ENCODE measurements at regions not wholly inside any gene's neighbourhood (a gene's known extent, or its start where the extent isn't known, plus 50 kb on each side); places are given as distances from the start of the nearest gene placed in this dataset.

DNA sequence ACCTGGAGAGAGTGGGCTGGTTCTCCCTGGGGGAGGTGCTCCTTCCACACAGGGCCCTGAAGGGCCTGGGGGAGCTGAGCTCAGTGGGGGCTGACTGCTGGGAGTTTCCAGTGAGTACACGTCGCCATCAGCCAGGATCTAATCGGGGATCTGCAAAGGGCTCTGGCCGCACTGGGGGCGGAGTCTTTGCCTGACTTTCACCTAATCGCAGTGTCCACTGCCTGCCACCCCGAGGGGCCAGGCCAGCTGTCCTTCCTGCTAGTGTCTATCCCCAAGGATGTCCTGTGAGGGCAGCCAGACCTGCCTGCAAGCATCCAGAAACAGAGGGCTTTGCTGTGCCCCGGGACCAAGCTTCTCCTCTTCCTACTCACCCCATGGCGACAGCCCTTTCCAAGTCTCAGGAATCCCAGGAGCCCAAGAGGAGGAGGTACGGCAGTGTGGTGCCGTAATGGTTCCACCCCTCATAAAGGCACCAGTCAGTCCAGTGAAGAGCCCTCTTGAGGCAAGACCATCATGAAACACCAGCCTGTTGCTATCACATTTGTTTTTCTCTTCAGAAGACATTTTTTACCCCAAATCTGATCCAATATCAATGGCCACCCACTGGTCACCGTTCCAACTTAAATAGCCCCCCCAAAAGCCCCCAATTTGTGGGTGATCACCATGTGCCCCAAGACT lies 243.1 kb upstream of the ECI2 start:
- 70 to 91% methylated on average over 7 to 12 of the region's 12 CpGs for WGBS, 2 donors
- intact Hi-C loops (cut with DNase I; ENCODE audit: low total_unique reads) = no loop called here
- H3K4me3 ChIP-seq (ENCODE audit: low read depth, poor library complexity, severe bottlenecking) = no peak overlapping the region
- no peak for DNase-seq (ENCODE audit: low spot score in 2 of 2)
- TF ChIP-seq, protein P1, sequence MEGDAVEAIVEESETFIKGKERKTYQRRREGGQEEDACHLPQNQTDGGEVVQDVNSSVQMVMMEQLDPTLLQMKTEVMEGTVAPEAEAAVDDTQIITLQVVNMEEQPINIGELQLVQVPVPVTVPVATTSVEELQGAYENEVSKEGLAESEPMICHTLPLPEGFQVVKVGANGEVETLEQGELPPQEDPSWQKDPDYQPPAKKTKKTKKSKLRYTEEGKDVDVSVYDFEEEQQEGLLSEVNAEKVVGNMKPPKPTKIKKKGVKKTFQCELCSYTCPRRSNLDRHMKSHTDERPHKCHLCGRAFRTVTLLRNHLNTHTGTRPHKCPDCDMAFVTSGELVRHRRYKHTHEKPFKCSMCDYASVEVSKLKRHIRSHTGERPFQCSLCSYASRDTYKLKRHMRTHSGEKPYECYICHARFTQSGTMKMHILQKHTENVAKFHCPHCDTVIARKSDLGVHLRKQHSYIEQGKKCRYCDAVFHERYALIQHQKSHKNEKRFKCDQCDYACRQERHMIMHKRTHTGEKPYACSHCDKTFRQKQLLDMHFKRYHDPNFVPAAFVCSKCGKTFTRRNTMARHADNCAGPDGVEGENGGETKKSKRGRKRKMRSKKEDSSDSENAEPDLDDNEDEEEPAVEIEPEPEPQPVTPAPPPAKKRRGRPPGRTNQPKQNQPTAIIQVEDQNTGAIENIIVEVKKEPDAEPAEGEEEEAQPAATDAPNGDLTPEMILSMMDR (IDR thresholded peaks at IDR 0.05) = no peak
- TF ChIP-seq POLR2A (IDR thresholded peaks at IDR 0.05) = no peak

DNA sequence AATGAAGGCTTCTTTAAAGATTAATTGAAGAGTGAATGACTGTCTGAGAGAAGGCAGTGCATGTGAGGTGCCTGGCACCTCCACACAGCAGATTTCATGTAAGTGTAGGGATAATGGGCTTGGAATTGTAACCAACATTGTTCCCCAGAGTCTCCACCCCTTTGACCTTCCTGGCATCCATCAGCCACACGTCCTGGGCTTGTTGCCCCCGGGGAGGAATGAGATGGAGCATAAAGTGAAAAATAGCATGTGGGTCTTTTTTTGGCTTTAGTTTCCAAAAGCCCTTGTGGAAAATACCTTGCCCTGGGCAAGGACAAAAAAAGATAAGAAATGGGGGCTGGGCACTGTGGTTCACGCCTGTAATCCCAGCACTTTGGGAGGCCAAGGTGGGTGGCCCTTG lies 242.2 kb upstream of the ECI2 start:
- WGBS, 2 donors = 36 to 44% methylated on average over 3 of the region's 3 CpGs
- no peak for DNase-seq (ENCODE audit: low spot score in 2 of 2)
- H3K4me3 ChIP-seq (ENCODE audit: low read depth, poor library complexity, severe bottlenecking) = no peak overlapping the region
- no peak for TF ChIP-seq POLR2A (IDR thresholded peaks at IDR 0.05)
- TF ChIP-seq, protein P1 (IDR thresholded peaks at IDR 0.05) = no peak
- intact Hi-C loops (cut with DNase I; ENCODE audit: low total_unique reads) = no loop called here

DNA sequence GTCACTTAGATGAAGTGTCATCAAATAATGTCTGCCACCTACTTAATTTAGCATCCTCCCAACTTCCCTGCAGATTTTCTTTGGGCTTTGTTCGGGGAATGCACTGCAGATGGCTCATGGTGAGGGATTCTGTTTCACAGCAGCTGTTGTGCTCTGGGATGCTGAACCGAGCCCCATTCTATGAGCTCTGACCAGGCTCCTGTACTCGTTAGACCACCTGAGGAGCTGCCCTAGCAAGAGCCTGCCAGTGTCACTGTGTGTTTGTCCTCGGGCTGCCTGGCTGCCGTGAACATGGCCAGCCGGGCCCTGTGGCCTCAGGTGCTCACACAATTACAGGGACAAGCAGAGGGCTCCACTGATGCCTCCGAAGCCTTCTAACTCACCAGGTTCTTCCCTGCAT lies 238.8 kb upstream of the ECI2 start:
- 79% methylated on average over 7 of the region's 7 CpGs for WGBS, 2 donors
- H3K4me3 ChIP-seq (ENCODE audit: low read depth, poor library complexity, severe bottlenecking) = no peak overlapping the region
- DNase-seq (ENCODE audit: low spot score in 2 of 2) = no peak
- TF ChIP-seq, protein P1 (IDR thresholded peaks at IDR 0.05) = no peak
- no peak for TF ChIP-seq POLR2A (IDR thresholded peaks at IDR 0.05)
- intact Hi-C loops (cut with DNase I; ENCODE audit: low total_unique reads) = no loop called here

DNA sequence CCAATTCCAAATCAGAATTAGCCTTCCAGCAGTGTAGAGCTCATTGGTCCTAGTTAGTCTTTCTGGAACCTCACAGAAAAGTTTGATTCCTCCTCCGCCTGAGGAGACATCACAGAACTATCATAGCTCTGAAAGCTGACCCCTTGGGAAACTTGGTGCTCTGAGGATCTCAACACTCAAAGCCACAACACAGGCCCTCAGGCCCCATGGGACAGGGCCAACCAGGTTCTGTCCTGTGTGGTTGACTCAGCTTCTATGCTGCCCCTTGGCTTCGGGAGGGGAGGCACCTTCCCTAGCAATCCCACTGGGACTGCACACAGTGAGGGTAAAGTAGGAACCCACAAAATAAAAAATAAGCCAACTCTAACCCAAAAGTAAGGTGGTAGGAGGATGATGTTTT lies 237.5 kb upstream of the ECI2 start:
- H3K4me3 ChIP-seq (ENCODE audit: low read depth, poor library complexity, severe bottlenecking) = no peak overlapping the region
- intact Hi-C loops (cut with DNase I; ENCODE audit: low total_unique reads) = no loop called here
- WGBS, 2 donors = 92 to 94% methylated on average over 2 of the region's 2 CpGs
- no peak for TF ChIP-seq POLR2A (IDR thresholded peaks at IDR 0.05)
- TF ChIP-seq, protein P1 (IDR thresholded peaks at IDR 0.05) = no peak
- no peak for DNase-seq (ENCODE audit: low spot score in 2 of 2)

DNA sequence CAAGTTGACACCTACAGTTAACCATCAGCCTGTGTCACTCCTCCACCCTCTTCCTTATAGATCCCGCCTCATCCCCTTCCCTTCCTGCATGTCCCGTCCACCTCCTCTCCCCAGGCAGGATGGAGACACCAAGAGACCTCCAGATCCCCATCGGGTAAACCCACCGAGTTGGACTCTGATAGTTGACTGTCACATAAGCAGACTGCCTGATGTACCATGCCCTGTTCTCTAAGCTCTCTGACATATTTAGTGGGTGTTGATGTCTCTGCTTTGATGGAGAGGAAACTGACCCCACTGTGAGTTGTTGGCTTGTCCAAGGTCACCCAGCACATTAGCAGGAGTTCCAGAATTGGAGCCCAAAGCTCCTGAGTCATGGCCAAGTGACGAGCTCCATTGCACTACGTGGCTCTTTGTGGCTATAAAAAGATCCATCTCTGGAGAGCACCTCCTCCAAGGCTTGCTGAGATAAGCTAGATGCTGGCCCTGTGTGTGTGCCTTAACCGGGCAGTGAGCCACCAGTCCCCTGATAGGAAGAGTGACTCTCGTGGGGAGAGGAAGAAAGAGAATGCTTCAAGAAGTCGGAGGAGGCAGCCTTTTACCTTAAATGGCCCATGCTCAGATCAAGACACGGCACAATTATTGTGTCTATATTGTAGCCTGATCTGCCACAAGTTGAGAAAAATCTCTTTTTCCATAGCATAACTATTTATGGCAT lies 236.0 kb upstream of the ECI2 start:
- TF ChIP-seq, protein P1 (IDR thresholded peaks at IDR 0.05) = no peak
- TF ChIP-seq POLR2A (IDR thresholded peaks at IDR 0.05) = no peak
- DNase-seq (ENCODE audit: low spot score in 2 of 2) = no peak

More for the DNA sequence above, 236.0 kb upstream of the ECI2 start:
- H3K4me3 ChIP-seq (ENCODE audit: low read depth, poor library complexity, severe bottlenecking) = no peak overlapping the region
- 81 to 86% methylated on average over 10 of the region's 10 CpGs for WGBS, 2 donors
- intact Hi-C loops (cut with DNase I; ENCODE audit: low total_unique reads) = no loop called here

Measured in lower leg skin (tissue), 4 donors.